ENCODE measurements at regions not wholly inside any gene's neighbourhood (a gene's known extent, or its start where the extent isn't known, plus 50 kb on each side); places are given as distances from the start of the nearest gene placed in this dataset.

GRCh38 chr5:74421377-74421776 is 219.2 kb downstream of the ENC1 start:
- no peak for DNase-seq

GRCh38 chr5:74420947-74421346 is 219.6 kb downstream of the ENC1 start:
- DNase-seq = no peak

GRCh38 chr5:74420220-74420619 is 220.3 kb downstream of the ENC1 start:
- DNase-seq = no peak

- DNase-seq = no peak
Observed at GRCh38 chr5:74419468-74419867, 221.1 kb downstream of the ENC1 start.

GRCh38 chr5:74418709-74419108 is 221.8 kb downstream of the ENC1 start:
- no peak for DNase-seq

GRCh38 chr5:74418261-74418660 is 222.3 kb downstream of the ENC1 start:
- no peak for DNase-seq

GRCh38 chr5:74415695-74416102 is 224.8 kb downstream of the ENC1 start:
- no peak for DNase-seq

- no peak for DNase-seq
Observed at GRCh38 chr5:74414228-74414627, 226.3 kb downstream of the ENC1 start.

- no peak for DNase-seq
Observed at GRCh38 chr5:74413403-74414048, 227.0 kb downstream of the ENC1 start.

GRCh38 chr5:74412066-74412465 is 228.5 kb downstream of the ENC1 start:
- DNase-seq = no peak

- no peak for DNase-seq
Observed at GRCh38 chr5:74409712-74410111, 230.8 kb downstream of the ENC1 start.

GRCh38 chr5:74409166-74409706 is 231.3 kb downstream of the ENC1 start:
- DNase-seq = no peak

GRCh38 chr5:74408150-74409043 is 232.1 kb downstream of the ENC1 start:
- DNase-seq = no peak

GRCh38 chr5:74407701-74408100 is 232.8 kb downstream of the ENC1 start:
- no peak for DNase-seq

GRCh38 chr5:74406844-74407243 is 233.7 kb downstream of the ENC1 start:
- no peak for DNase-seq

- DNase-seq = no peak
Observed at GRCh38 chr5:74405593-74405992, 234.9 kb downstream of the ENC1 start.

- no peak for DNase-seq
Observed at GRCh38 chr5:74404574-74405508, 235.7 kb downstream of the ENC1 start.

GRCh38 chr5:74403771-74404170 is 236.8 kb downstream of the ENC1 start:
- no peak for DNase-seq

- no peak for DNase-seq
Observed at GRCh38 chr5:74402553-74402952, 238.0 kb downstream of the ENC1 start.

GRCh38 chr5:74401946-74402320 is 238.6 kb downstream of the ENC1 start:
- DNase-seq = no peak

- DNase-seq = no peak
Observed at GRCh38 chr5:74401281-74401945, 239.1 kb downstream of the ENC1 start.

GRCh38 chr5:74400067-74400466 is 240.5 kb downstream of the ENC1 start:
- DNase-seq = no peak
